H9 (cell line): ENCODE measurements at regions not wholly inside any gene's neighbourhood (a gene's known extent, or its start where the extent isn't known, plus 50 kb on each side); places are given as distances from the start of the nearest gene placed in this dataset.

Experiments
- DNase-seq: peaks from one replicate; pipeline ENCODE4 v3.0.0-alpha.2; 2017
- H2AFZ ChIP-seq: one replicate; pipeline ENCODE4 v1.6.1; 2013; ENCODE audit warnings: mild to moderate bottlenecking, low read length, control low read depth, moderate library complexity
- H2AK5ac ChIP-seq: 2 replicates; pipeline ENCODE4 v1.6.1; 2013; ENCODE audit warnings: low read length, control low read depth, mixed read lengths; ENCODE audit not compliant: insufficient read length
- H2BK120ac ChIP-seq: one replicate; pipeline ENCODE4 v1.6.1; 2013; ENCODE audit warnings: low read depth, mild to moderate bottlenecking, low read length, control low read depth, inconsistent platforms; ENCODE audit not compliant: poor library complexity, severe bottlenecking
- H2BK12ac ChIP-seq: 2 replicates; pipeline ENCODE4 v1.6.1; 2013; ENCODE audit warnings: low read length, control low read depth, mixed read lengths, low read depth; ENCODE audit not compliant: insufficient read length
- H2BK15ac ChIP-seq: 2 replicates; pipeline ENCODE4 v1.6.1; 2013; ENCODE audit warnings: low read depth, low read length, control low read depth
- H2BK20ac ChIP-seq: one replicate; pipeline ENCODE4 v1.6.1; 2013; ENCODE audit warnings: low read depth, mild to moderate bottlenecking, low read length, control low read depth, inconsistent platforms; ENCODE audit not compliant: poor library complexity, severe bottlenecking
- H2BK5ac ChIP-seq: 2 replicates; pipeline ENCODE4 v1.6.1; 2013; ENCODE audit warnings: low read length, control low read depth, mixed read lengths; ENCODE audit not compliant: insufficient read length
- H3K14ac ChIP-seq: 2 replicates; pipeline ENCODE4 v1.6.1; 2013; ENCODE audit warnings: low read length, control low read depth; ENCODE audit not compliant: insufficient read depth
- H3K18ac ChIP-seq: 2 replicates; pipeline ENCODE4 v1.6.1; 2013; ENCODE audit warnings: low read depth, mild to moderate bottlenecking, mixed read lengths, low read length, control low read depth; ENCODE audit not compliant: insufficient read length
- H3K23ac ChIP-seq: 2 replicates; pipeline ENCODE4 v1.6.1; 2013; ENCODE audit warnings: low read length, control low read depth, mixed read lengths, low read depth; ENCODE audit not compliant: insufficient read length
- H3K23me2 ChIP-seq: 2 replicates; pipeline ENCODE4 v1.6.1; 2013; ENCODE audit warnings: low read depth, mild to moderate bottlenecking, mixed read lengths, low read length, control low read depth; ENCODE audit not compliant: insufficient read length, poor library complexity, severe bottlenecking
- H3K27ac ChIP-seq: 2 replicates; pipeline ENCODE4 v1.5.1; 2013; ENCODE audit warnings: low read length, control low read depth, mixed read lengths, low read depth; ENCODE audit not compliant: insufficient read length
- H3K27me3 ChIP-seq: 2 replicates; pipeline ENCODE4 v1.6.1; 2013; ENCODE audit warnings: low read length, control low read depth, inconsistent platforms; ENCODE audit not compliant: insufficient read depth
- H3K4ac ChIP-seq: 2 replicates; pipeline ENCODE4 v1.6.1; 2013; ENCODE audit warnings: low read depth, mild to moderate bottlenecking, control low read depth, inconsistent platforms, low read length, moderate library complexity
- H3K4me1 ChIP-seq: 2 replicates; pipeline ENCODE4 v1.6.1; 2013; ENCODE audit warnings: low read length, control low read depth, inconsistent platforms; ENCODE audit not compliant: insufficient read depth
- H3K4me2 ChIP-seq: 2 replicates; pipeline ENCODE4 v1.6.1; 2013; ENCODE audit warnings: low read length, control low read depth, mixed read lengths; ENCODE audit not compliant: insufficient read length, insufficient read depth
- H3K56ac ChIP-seq: 2 replicates; pipeline ENCODE4 v1.6.1; 2013; ENCODE audit warnings: low read depth, mild to moderate bottlenecking, mixed read lengths, low read length, control low read depth; ENCODE audit not compliant: insufficient read length
- H3K79me1 ChIP-seq: 2 replicates; pipeline ENCODE4 v1.6.1; 2013; ENCODE audit warnings: low read depth, mild to moderate bottlenecking, moderate library complexity, low read length, control low read depth, inconsistent platforms; ENCODE audit not compliant: insufficient read depth, poor library complexity, severe bottlenecking
- H3K79me2 ChIP-seq: 2 replicates; pipeline ENCODE4 v1.6.1; 2013; ENCODE audit warnings: low read length, control low read depth, inconsistent platforms; ENCODE audit not compliant: insufficient read depth
- H3K9ac ChIP-seq: 2 replicates; pipeline ENCODE4 v1.6.1; 2013; ENCODE audit warnings: low read length, control low read depth, mixed read lengths; ENCODE audit not compliant: insufficient read length; ENCODE audit errors: extremely low read depth
- H3K9me3 ChIP-seq: one replicate; pipeline ENCODE4 v1.6.1; 2013; ENCODE audit warnings: low read depth, low read length, inconsistent platforms; ENCODE audit not compliant: control insufficient read depth
- H3T11ph ChIP-seq: one replicate; pipeline ENCODE4 v1.6.1; 2013; ENCODE audit warnings: mild to moderate bottlenecking, low read length, control low read depth, inconsistent platforms
- H4K20me1 ChIP-seq: one replicate; pipeline ENCODE4 v1.6.1; 2013; ENCODE audit not compliant: control insufficient read depth, insufficient read length, insufficient read depth
- H4K5ac ChIP-seq: 2 replicates; pipeline ENCODE4 v1.6.1; 2013; ENCODE audit warnings: low read depth, mild to moderate bottlenecking, mixed read lengths, low read length, control low read depth; ENCODE audit not compliant: insufficient read length
- H4K8ac ChIP-seq: replicated peaks from 2 replicates; pipeline ENCODE4 v1.6.1; 2013; ENCODE audit warnings: low read length, control low read depth, mixed read lengths, low read depth; ENCODE audit not compliant: insufficient read length
- H4K91ac ChIP-seq: 2 replicates; pipeline ENCODE4 v1.6.1; 2013; ENCODE audit warnings: low read depth, mild to moderate bottlenecking, moderate library complexity, mixed read lengths, low read length, control low read depth; ENCODE audit not compliant: insufficient read length
- H3K27ac Mint-ChIP-seq, 3 experiments: 2 replicates in 2 of 3; 3 replicates in 1 of 3; pipeline ENCODE4 v1.8.0; 2020 to 2021; ENCODE audit warnings: mixed read lengths in 3 of 3, mild to moderate bottlenecking in 1 of 3, moderate library complexity in 1 of 3
- H3K27me3 Mint-ChIP-seq: 2 replicates; pipeline ENCODE4 v1.8.0; 2021; ENCODE audit warnings: low read depth, mild to moderate bottlenecking, moderate library complexity, mixed read lengths
- H3K36me3 Mint-ChIP-seq, 3 experiments: 2 replicates in 2 of 3; 3 replicates in 1 of 3; pipeline ENCODE4 v1.8.0; 2020 to 2021; ENCODE audit warnings: low read depth in 3 of 3, mixed read lengths in 3 of 3; ENCODE audit not compliant: insufficient read depth in 1 of 3
- H3K4me1 Mint-ChIP-seq, 2 experiments: 2 replicates each; pipeline ENCODE4 v1.8.0; 2020; ENCODE audit warnings: mixed read lengths in 2 of 2
- H3K4me3 Mint-ChIP-seq, 2 experiments: 2 replicates in 1 of 2; 3 replicates in 1 of 2; pipeline ENCODE4 v1.8.0; 2020 to 2021; ENCODE audit warnings: mild to moderate bottlenecking in 2 of 2, mixed read lengths in 2 of 2, moderate library complexity in 1 of 2
- H3K9me3 Mint-ChIP-seq, 2 experiments: 2 replicates in 1 of 2; 3 replicates in 1 of 2; pipeline ENCODE4 v1.8.0; 2020; ENCODE audit warnings: mild to moderate bottlenecking in 2 of 2, mixed read lengths in 2 of 2, moderate library complexity in 1 of 2
- CTCF ChIP-seq: fragments of 200-600 bp; sonication (generic); conservative IDR thresholded peaks from 3 replicates; pipeline ENCODE4 v1.8.0; 2021; ENCODE audit warnings: antibody characterized with exemption, mild to moderate bottlenecking
- WGBS: extraction: QIAGEN DNeasy Blood & Tissue Kit; methylation state at CpG from one replicate; pipeline ENCODE4 v1.1.7; 2013; ENCODE audit warnings: missing lambda C conversion rate, low lambda C conversion rate, mixed read lengths; ENCODE audit not compliant: insufficient read length; ENCODE audit errors: extremely low coverage; 5-methylcytosine and 5-hydroxymethylcytosine counted together

DNA sequence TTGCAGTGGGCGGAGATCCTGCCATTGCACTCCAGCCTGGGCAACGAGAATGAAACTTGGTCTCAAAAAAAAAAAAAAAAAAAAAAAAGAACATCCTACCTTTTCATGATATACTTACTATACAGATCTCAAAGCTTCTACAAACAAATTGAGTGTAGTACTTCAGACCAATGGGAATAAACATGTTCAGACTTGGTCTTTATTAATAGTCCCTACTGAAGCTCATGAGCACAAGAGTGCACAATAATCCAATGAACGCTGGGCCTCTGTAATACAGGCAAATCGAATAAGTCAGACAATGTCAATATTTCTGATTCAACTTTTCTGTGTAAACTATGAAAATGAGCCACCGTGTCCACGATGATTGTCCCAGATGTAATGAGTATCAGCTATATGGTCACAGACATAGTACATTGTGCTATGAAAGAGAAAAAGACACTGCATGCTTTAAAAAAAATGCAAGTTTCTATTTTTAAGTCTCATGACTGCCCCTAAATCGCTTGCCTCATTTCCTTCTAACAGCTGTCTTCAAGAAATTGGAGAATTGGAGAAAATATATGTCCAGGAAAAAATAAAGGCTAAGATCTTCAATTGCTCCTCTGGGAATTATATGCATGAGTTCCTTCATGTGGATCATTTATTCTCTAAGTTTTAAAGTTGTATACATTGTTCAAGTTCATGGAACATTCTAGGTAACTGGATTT lies 64.0 kb upstream of the CTTNBP2 start:
- no peak for TF ChIP-seq CTCF
- H3K23me2 ChIP-seq = no peaks in the 10 kb centered on the region
- no peak overlapping the region for H3K4ac ChIP-seq
- H3K79me2 ChIP-seq = no peaks in the 10 kb centered on the region
- H3K4me2 ChIP-seq = no peak overlapping the region
- no peak overlapping the region for H3K56ac ChIP-seq
- no peak overlapping the region for H3K9ac ChIP-seq
- H4K8ac ChIP-seq = no peak overlapping the region
- no peaks in the 10 kb centered on the region for H4K20me1 ChIP-seq
- no peaks in the 10 kb centered on the region for H3K9me3 ChIP-seq
- Mint-ChIP-seq H3K27me3 (no peaks in the 10 kb centered on the region), H3K27ac (no peak overlapping the region), H3K4me3 (no peak overlapping the region), H3K9me3 (peaks cover 0 to 7% of the 10 kb centered on the region in 2 experiments; a peak in 2 of 5 replicates), H3K36me3 (peaks cover 0 to 6% (median 2%) of the 10 kb centered on the region in 3 experiments; a peak in 4 of 7 replicates), H3K4me1 (peaks cover 8 to 18% of the 10 kb centered on the region in 2 experiments; a peak in 3 of 4 replicates)
- no peak overlapping the region for H2BK15ac ChIP-seq
- H3K27ac ChIP-seq = no peak overlapping the region
- no peak overlapping the region for H2AFZ ChIP-seq
- H2BK20ac ChIP-seq = no peak overlapping the region
- H2AK5ac ChIP-seq = no peak overlapping the region
- no peaks in the 10 kb centered on the region for H3K79me1 ChIP-seq
- no peak overlapping the region for H3K23ac ChIP-seq
- no peak overlapping the region for H2BK120ac ChIP-seq
- no peak overlapping the region for H3T11ph ChIP-seq
- no peak overlapping the region for H3K18ac ChIP-seq
- DNase-seq = no peak
- H3K14ac ChIP-seq = no peak overlapping the region
- peaks cover 4% of the 10 kb centered on the region; the same call in 1 of the 2 replicates for H3K4me1 ChIP-seq
- no peak overlapping the region for H2BK5ac ChIP-seq
- WGBS = no CpG with 5 or more reads among the region's 7 CpGs
- H2BK12ac ChIP-seq = no peak overlapping the region
- no peak overlapping the region for H4K91ac ChIP-seq
- H4K5ac ChIP-seq = no peak overlapping the region
- no peaks in the 10 kb centered on the region for H3K27me3 ChIP-seq
